ENCODE measurements at regions not wholly inside any gene's neighbourhood (a gene's known extent, or its start where the extent isn't known, plus 50 kb on each side); places are given as distances from the start of the nearest gene placed in this dataset.

GRCh38 chr1:30197639-30198450, 525.5 kb downstream of the MATN1 start:
- no peak for TF ChIP-seq CTCF (conservative IDR thresholded peaks at IDR 0.05; ENCODE audit: low read depth, low read length)
- H3K4me3 ChIP-seq (ENCODE audit: low read depth, low read length) = no peak overlapping the region
- DNase-seq (ENCODE audit: low read depth) = peak; percentile 12

GRCh38 chr1:30196872-30197638, 526.3 kb downstream of the MATN1 start:
- TF ChIP-seq CTCF (conservative IDR thresholded peaks at IDR 0.05; ENCODE audit: low read depth, low read length) = no peak
- no peak overlapping the region for H3K4me3 ChIP-seq (ENCODE audit: low read depth, low read length)
- DNase-seq (ENCODE audit: low read depth) = no peak

GRCh38 chr1:30196457-30196856, 526.9 kb downstream of the MATN1 start:
- no peak for DNase-seq (ENCODE audit: low read depth)
- H3K4me3 ChIP-seq (ENCODE audit: low read depth, low read length) = no peak overlapping the region
- TF ChIP-seq CTCF (conservative IDR thresholded peaks at IDR 0.05; ENCODE audit: low read depth, low read length) = no peak

GRCh38 chr1:30195424-30196134, 527.8 kb downstream of the MATN1 start:
- no peak for TF ChIP-seq CTCF (conservative IDR thresholded peaks at IDR 0.05; ENCODE audit: low read depth, low read length)
- no peak overlapping the region for H3K4me3 ChIP-seq (ENCODE audit: low read depth, low read length)
- no peak for DNase-seq (ENCODE audit: low read depth)

GRCh38 chr1:30194741-30195423, 528.5 kb downstream of the MATN1 start:
- H3K4me3 ChIP-seq (ENCODE audit: low read depth, low read length) = no peak overlapping the region
- no peak for TF ChIP-seq CTCF (conservative IDR thresholded peaks at IDR 0.05; ENCODE audit: low read depth, low read length)
- no peak for DNase-seq (ENCODE audit: low read depth)

- TF ChIP-seq CTCF (conservative IDR thresholded peaks at IDR 0.05; ENCODE audit: low read depth, low read length) = no peak
- H3K4me3 ChIP-seq (ENCODE audit: low read depth, low read length) = no peak overlapping the region
- DNase-seq (ENCODE audit: low read depth) = no peak
Measured at GRCh38 chr1:30194046-30194619, 529.3 kb downstream of the MATN1 start.

All from choroid plexus epithelial cell (primary cell).